HCT116 (cell line): ENCODE measurements at regions not wholly inside any gene's neighbourhood (a gene's known extent, or its start where the extent isn't known, plus 50 kb on each side); places are given as distances from the start of the nearest gene placed in this dataset.

Experiments
- ATAC-seq: fragments of 200-7000 bp; cut with Tn5 transposase; 2 replicates; pipeline ENCODE4 v1.9.1; 2020; ENCODE audit warnings: mild to moderate bottlenecking, moderate library complexity
- BruUV-seq: library from RNA; stranded (reverse); fragments of 400-500 nt; replicated peaks from 2 replicates; lab custom pipeline; 2021; lab: Mats Ljungman, UMichigan
- CTCF ChIA-PET: fragments of 300-600 bp; sonication (Branson Sonifier 250); formaldehyde crosslinking; loops from one replicate; lab custom pipeline; 2021; ENCODE audit warnings: antibody characterized with exemption; lab: Charles Lee
- POLR2A ChIA-PET: fragments of 300-600, 350-600 bp; sonication (Branson Sonifier 250); formaldehyde crosslinking; loops from one replicate; lab custom pipeline; 2021; ENCODE audit warnings: antibody characterized with exemption; lab: Charles Lee
- RAD21 ChIA-PET, 2 experiments: fragments of 300-600 bp; sonication (Branson Sonifier 250); formaldehyde crosslinking; loops; one replicate each; lab custom pipeline; 2023; ENCODE audit warnings: low total read pairs in 2 of 2; ENCODE audit not compliant: uncharacterized antibody in 2 of 2, unreplicated experiment in 2 of 2, low non-redundant PET in 1 of 2; lab: Charles Lee
- DNase-seq: peaks from one replicate; pipeline ENCODE4 v3.0.0-alpha.2; 2010; ENCODE audit warnings: low read depth, low spot score
- H2AFZ ChIP-seq: fragments of 200-600 bp; shearing (Covaris generic), sonication (generic); 2 replicates; pipeline ENCODE4 v1.6.1; 2017; ENCODE audit warnings: low read depth, mixed run types, mixed read lengths, antibody characterized with exemption, low read length; ENCODE audit not compliant: poor library complexity, severe bottlenecking
- H3K27ac ChIP-seq: 2 replicates; pipeline ENCODE4 v1.5.1; 2012; ENCODE audit warnings: low read depth, low read length
- H3K27me3 ChIP-seq: fragments of 200-600 bp; sonication (generic); 2 replicates; pipeline ENCODE4 v1.6.1; 2016; ENCODE audit warnings: mixed run types, low read length, mixed read lengths; ENCODE audit not compliant: insufficient read depth
- H3K36me3 ChIP-seq, 2 experiments: fragments of 200-500 bp in 1 of 2; fragments of 200-600 bp in 1 of 2; sonication (Bioruptor generic) in 1 of 2; sonication (generic) in 1 of 2; 2 replicates each; pipeline versions ENCODE4 v1.5.1 to v1.6.1; 2014 to 2016; ENCODE audit warnings: low read length in 2 of 2, inconsistent platforms in 1 of 2, mixed read lengths in 1 of 2, mixed run types in 1 of 2; ENCODE audit not compliant: insufficient read depth in 2 of 2, control insufficient read depth in 1 of 2
- H3K4me1 ChIP-seq, 2 experiments: fragments of 200-600 bp in 1 of 2; sonication (generic) in 1 of 2; 2 replicates each; pipeline versions ENCODE4 v1.5.1 to v1.6.1; 2012 to 2017; ENCODE audit warnings: low read length in 2 of 2, inconsistent platforms in 1 of 2, mild to moderate bottlenecking in 1 of 2, mixed read lengths in 1 of 2, mixed run types in 1 of 2, moderate library complexity in 1 of 2; ENCODE audit not compliant: insufficient read depth in 2 of 2, control insufficient read depth in 1 of 2
- H3K4me2 ChIP-seq: fragments of 200-600 bp; sonication (generic); 2 replicates; pipeline ENCODE4 v1.6.1; 2017; ENCODE audit warnings: mixed run types, low read length, mixed read lengths
- H3K4me3 ChIP-seq, 2 experiments: fragments of 200-600 bp in 1 of 2; sonication (generic) in 1 of 2; replicated peaks in 1 of 2; 2 replicates each; pipeline ENCODE4 v1.5.1; 2011 to 2016; ENCODE audit warnings: low read length in 2 of 2, control low read depth in 1 of 2, low read depth in 1 of 2, mild to moderate bottlenecking in 1 of 2, mixed read lengths in 1 of 2, mixed run types in 1 of 2
- H3K79me2 ChIP-seq: fragments of 200-600 bp; sonication (generic); 2 replicates; pipeline ENCODE4 v1.6.1; 2017; ENCODE audit warnings: mild to moderate bottlenecking, mixed run types, low read length, moderate library complexity, mixed read lengths; ENCODE audit not compliant: insufficient read depth
- H3K9ac ChIP-seq: fragments of 200-600 bp; sonication (generic); 2 replicates; pipeline ENCODE4 v1.6.1; 2016; ENCODE audit warnings: low read length, mixed read lengths
- H3K9me2 ChIP-seq: fragments of 200-600 bp; sonication (generic), shearing (Covaris generic); 2 replicates; pipeline ENCODE4 v1.6.1; 2017; ENCODE audit warnings: mixed run types, mild to moderate bottlenecking, moderate library complexity; ENCODE audit not compliant: insufficient read depth
- H3K9me3 ChIP-seq, 2 experiments: fragments of 200-500 bp in 1 of 2; fragments of 200-600 bp in 1 of 2; sonication (Bioruptor generic) in 1 of 2; sonication (generic) in 1 of 2; 2 replicates each; pipeline ENCODE4 v1.6.1; 2014 to 2017; ENCODE audit warnings: low read length in 2 of 2, mixed read lengths in 2 of 2, inconsistent platforms in 1 of 2, low read depth in 1 of 2, mild to moderate bottlenecking in 1 of 2, mixed run types in 1 of 2, moderate library complexity in 1 of 2; ENCODE audit not compliant: control insufficient read depth in 1 of 2, insufficient read depth in 1 of 2
- H4K20me1 ChIP-seq: fragments of 200-600 bp; sonication (generic), shearing (Covaris generic); 2 replicates; pipeline ENCODE4 v1.6.1; 2017; ENCODE audit warnings: mixed run types, mild to moderate bottlenecking, moderate library complexity; ENCODE audit not compliant: insufficient read depth
- ATF3 ChIP-seq: IDR thresholded peaks from 2 replicates; pipeline ENCODE4 v1.6.1; 2012
- CBX3 ChIP-seq: IDR thresholded peaks from 2 replicates; pipeline ENCODE4 v1.6.1; 2012; ENCODE audit warnings: low read depth
- CEBPB ChIP-seq: IDR thresholded peaks from 2 replicates; pipeline ENCODE4 v1.6.1; 2012; ENCODE audit warnings: low read depth
- EGR1 ChIP-seq: IDR thresholded peaks from 2 replicates; pipeline ENCODE4 v1.6.1; 2012; ENCODE audit warnings: low read depth
- ELF1 ChIP-seq: IDR thresholded peaks from 2 replicates; pipeline ENCODE4 v1.6.1; 2012; ENCODE audit warnings: low read depth, borderline replicate concordance
- EZH2 ChIP-seq: fragments of 200-600 bp; sonication (generic); IDR thresholded peaks from 2 replicates; pipeline ENCODE4 v1.6.1; 2017; ENCODE audit warnings: antibody characterized with exemption, mixed run types
- FOSL1 ChIP-seq: IDR thresholded peaks from 2 replicates; pipeline ENCODE4 v1.6.1; 2012; ENCODE audit warnings: low read depth
- JUND ChIP-seq: IDR thresholded peaks from 2 replicates; pipeline ENCODE4 v1.6.1; 2012
- MAX ChIP-seq: IDR thresholded peaks from 2 replicates; pipeline ENCODE4 v1.6.1; 2012
- POLR2A ChIP-seq: IDR thresholded peaks from 2 replicates; pipeline ENCODE4 v1.7.0; 2011; ENCODE audit warnings: borderline replicate concordance; ENCODE audit not compliant: insufficient read depth, insufficient read length; ENCODE audit errors: extremely low read depth
- POLR2AphosphoS5 ChIP-seq: IDR thresholded peaks from 2 replicates; pipeline ENCODE4 v1.6.1; 2011; ENCODE audit warnings: mild to moderate bottlenecking, low read depth, low read length, moderate library complexity
- RAD21 ChIP-seq: IDR thresholded peaks from 2 replicates; pipeline ENCODE4 v1.6.1; 2012; ENCODE audit warnings: low read depth, mild to moderate bottlenecking
- REST ChIP-seq: IDR thresholded peaks from 2 replicates; pipeline ENCODE4 v1.6.1; 2012; ENCODE audit warnings: low read depth
- SIN3A ChIP-seq: IDR thresholded peaks from 2 replicates; pipeline ENCODE4 v1.6.1; 2012; ENCODE audit warnings: low read depth
- SP1 ChIP-seq: IDR thresholded peaks from 2 replicates; pipeline ENCODE4 v1.6.1; 2012; ENCODE audit warnings: low read depth
- SRF ChIP-seq: IDR thresholded peaks from 2 replicates; pipeline ENCODE4 v1.6.1; 2012; ENCODE audit warnings: low read depth
- TCF7L2 ChIP-seq: IDR thresholded peaks from 2 replicates; pipeline ENCODE4 v1.7.0; 2011; ENCODE audit warnings: borderline replicate concordance, inconsistent platforms; ENCODE audit not compliant: insufficient read depth, insufficient read length; ENCODE audit errors: extremely low read depth
- YY1 ChIP-seq: IDR thresholded peaks from 2 replicates; pipeline ENCODE4 v1.6.1; 2011; ENCODE audit warnings: low read length, low read depth, moderate library complexity, mild to moderate bottlenecking; ENCODE audit not compliant: insufficient replicate concordance; ENCODE audit errors: extremely low read depth
- ZBTB33 ChIP-seq: IDR thresholded peaks from 2 replicates; pipeline ENCODE4 v1.6.1; 2011; ENCODE audit warnings: mild to moderate bottlenecking, low read length, moderate library complexity; ENCODE audit not compliant: insufficient replicate concordance; ENCODE audit errors: extremely low read depth
- ZNF274 ChIP-seq: fragments of 200-500 bp; sonication (Bioruptor generic); IDR thresholded peaks from 2 replicates; pipeline ENCODE4 v1.6.1; 2014; ENCODE audit warnings: mild to moderate bottlenecking, low read depth, low read length, inconsistent platforms
- intact Hi-C: fragments of 100-400 bp; cut with micrococcal nuclease; formaldehyde crosslinking; loops from 2 replicates; pipeline ENCODE4 v1.10.0; 2022

- Histone ChIP-seq H3K9me2 (no peaks in the 10 kb centered on the region), H3K27me3 (no peaks in the 10 kb centered on the region), H3K9ac (no peak overlapping the region), H2AFZ (no peak overlapping the region), H3K27ac (no peak overlapping the region), H4K20me1 (no peaks in the 10 kb centered on the region), H3K4me1 (no peaks in the 10 kb centered on the region), H3K4me3 (no peak overlapping the region), H3K9me3 (no peaks in the 10 kb centered on the region), H3K36me3 (no peaks in the 10 kb centered on the region), H3K4me2 (no peak overlapping the region), H3K79me2 (no peaks in the 10 kb centered on the region)
- ATAC-seq, result no peak
- TF ChIP-seq MAX (no peak), POLR2AphosphoS5 (no peak), ATF3 (no peak), RAD21 (no peak), EGR1 (no peak), EZH2 (no peak), POLR2A (no peak), CEBPB (no peak), SP1 (no peak), SRF (no peak), ZNF274 (no peak), YY1 (no peak), REST (no peak), CBX3 (no peak), ELF1 (no peak), JUND (no peak), SIN3A (no peak), ZBTB33 (no peak), TCF7L2 (no peak), FOSL1 (no peak)
- BruUV-seq, result no TSS peak
- no peak for DNase-seq
- ChIA-PET POLR2A (no interaction called here), CTCF (no interaction called here), RAD21 (interaction anchor here in 1 of 2 experiments (0.7 kb wide), 1 partner anchor 32 kb away, joined by 3 read pairs; no protein-coding TSS in a partner anchor)
- intact Hi-C loops, result no loop called here
Measured at GRCh38 chr4:138904793-138905192, 110.8 kb upstream of the NOCT start.
